Left renal cortex interstitium (tissue), 4 donors: ENCODE measurements at regions not wholly inside any gene's neighbourhood (a gene's known extent, or its start where the extent isn't known, plus 50 kb on each side); places are given as distances from the start of the nearest gene placed in this dataset.
A peak's percentile ranks its signal among the peaks of the same experiment; 100 is the strongest.
"Not testable (repeated sequence)": the region's sequence is repeated elsewhere in the genome, so short reads cannot be mapped to it uniquely, and the experiment has no call there.

Source experiments
- DNase-seq, 4 donors: peaks; one replicate each; pipeline ENCODE4 v3.0.0-alpha.2; 2013; ENCODE audit warnings: low read depth in 4 of 4, low spot score in 2 of 4, missing footprints in 1 of 4

GRCh38 chr2:84373391-84373790 is 85.7 kb downstream of the SUCLG1 start:
- DNase-seq = no peak

- DNase-seq = no peak
Measured at GRCh38 chr2:84362541-84362940, 96.5 kb downstream of the SUCLG1 start.

GRCh38 chr2:84338069-84338468 is 121.0 kb downstream of the SUCLG1 start:
- no peak for DNase-seq

- DNase-seq = no peak
Measured at GRCh38 chr2:84327645-84328249, 131.3 kb downstream of the SUCLG1 start.

GRCh38 chr2:84326831-84327432 is 132.1 kb downstream of the SUCLG1 start:
- no peak for DNase-seq

GRCh38 chr2:84323890-84324289 is 135.2 kb downstream of the SUCLG1 start:
- DNase-seq = no peak

- DNase-seq = no peak
Measured at GRCh38 chr2:84320940-84321339, 138.1 kb downstream of the SUCLG1 start.

GRCh38 chr2:84319581-84319980 is 139.5 kb downstream of the SUCLG1 start:
- DNase-seq = no peak

GRCh38 chr2:84317135-84317534 is 141.9 kb downstream of the SUCLG1 start:
- DNase-seq = no peak

GRCh38 chr2:84314901-84315330 is 144.2 kb downstream of the SUCLG1 start:
- peak; percentile 61 to 82 (median 62) for DNase-seq

GRCh38 chr2:84314250-84314649 is 144.8 kb downstream of the SUCLG1 start:
- DNase-seq = no peak

GRCh38 chr2:84309281-84309680 is 149.8 kb downstream of the SUCLG1 start:
- no peak for DNase-seq

GRCh38 chr2:84306361-84306760 is 152.7 kb downstream of the SUCLG1 start:
- no peak for DNase-seq

GRCh38 chr2:84302513-84303412 is 156.3 kb downstream of the SUCLG1 start:
- peak in 3 of 4 donors; percentile 37 to 54 (median 41) for DNase-seq

- DNase-seq = no peak
Measured at GRCh38 chr2:84301717-84302116, 157.4 kb downstream of the SUCLG1 start.

GRCh38 chr2:84300696-84301029 is 158.4 kb downstream of the SUCLG1 start:
- no peak for DNase-seq

GRCh38 chr2:84300001-84300695 is 158.9 kb downstream of the SUCLG1 start:
- not testable (repeated sequence) for DNase-seq

- DNase-seq = no peak
Measured at GRCh38 chr2:84299211-84299775, 159.8 kb downstream of the SUCLG1 start.

- no peak for DNase-seq
Measured at GRCh38 chr2:84297155-84297554, 161.9 kb downstream of the SUCLG1 start.

GRCh38 chr2:84293791-84294380 is 165.2 kb downstream of the SUCLG1 start:
- no peak for DNase-seq
